ENCODE measurements at regions not wholly inside any gene's neighbourhood (a gene's known extent, or its start where the extent isn't known, plus 50 kb on each side); places are given as distances from the start of the nearest gene placed in this dataset.
A peak's percentile ranks its signal among the peaks of the same experiment; 100 is the strongest.
"Not testable (repeated sequence)": the region's sequence is repeated elsewhere in the genome, so short reads cannot be mapped to it uniquely, and the experiment has no call there.

GRCh38 chr19:28313633-28314032 lies 899.3 kb downstream of the UQCRFS1 start:
- intact Hi-C loops (cut with DNase I), result no loop called here
- peak; percentile 85 for ATAC-seq
- peak overlapping the region in 2 of 4 donors; percentile 49 to 67 for H3K27ac ChIP-seq

GRCh38 chr19:28312269-28312668 lies 900.7 kb downstream of the UQCRFS1 start:
- Histone ChIP-seq H3K4me1 (peaks cover 6% of the 10 kb centered on the region), H3K4me3 (no peak overlapping the region), H3K27me3 (no peaks in the 10 kb centered on the region), H3K9me3 (no peaks in the 10 kb centered on the region), H3K27ac (no peak overlapping the region), H3K36me3 (replicated peaks in 1 of 2; ENCODE audit: insufficient read depth in 1 of 2, low read depth in 2 of 2) (no peaks in the 10 kb centered on the region)
- no peak for DNase-seq
- no peak for ATAC-seq
- intact Hi-C loops (cut with DNase I), result no loop called here
- 78 to 94% methylated on average over 8 of the region's 8 CpGs for whole genome bisulfite sequencing, 2 donors
- TF ChIP-seq POLR2A (IDR thresholded peaks at IDR 0.05) (no peak), CTCF (IDR thresholded peaks at IDR 0.05) (no peak)

More at GRCh38 chr19:28313633-28314032, 899.3 kb downstream of the UQCRFS1 start:
- Histone ChIP-seq H3K27me3 (no peaks in the 10 kb centered on the region), H3K36me3 (replicated peaks in 1 of 2; ENCODE audit: insufficient read depth in 1 of 2, low read depth in 2 of 2) (no peaks in the 10 kb centered on the region), H3K9me3 (no peaks in the 10 kb centered on the region), H3K4me3 (no peak overlapping the region), H3K4me1 (peaks cover 6% of the 10 kb centered on the region)
- WGBS, 2 donors, result 50 to 63% methylated on average over 10 of the region's 10 CpGs
- peak; percentile 16 to 55 (median 38) for DNase-seq
- TF ChIP-seq POLR2A (IDR thresholded peaks at IDR 0.05), result no peak
- no peak for TF ChIP-seq CTCF (IDR thresholded peaks at IDR 0.05)

GRCh38 chr19:28310829-28311228 lies 902.1 kb downstream of the UQCRFS1 start:
- H3K27me3 ChIP-seq; H3K27ac ChIP-seq; H3K36me3 ChIP-seq (replicated peaks in 1 of 2; ENCODE audit: insufficient read depth in 1 of 2, low read depth in 2 of 2); H3K9me3 ChIP-seq; H3K4me3 ChIP-seq; H3K4me1 ChIP-seq; DNase-seq; intact Hi-C loops (cut with DNase I); ATAC-seq: not testable (repeated sequence)
- WGBS, 2 donors, result 90 to 93% methylated on average over 1 of the region's 2 CpGs

GRCh38 chr19:28309070-28309469 lies 903.9 kb downstream of the UQCRFS1 start:
- intact Hi-C loops (cut with DNase I), result no loop called here
- Histone ChIP-seq H3K27ac (no peak overlapping the region), H3K27me3 (no peaks in the 10 kb centered on the region), H3K4me1 (peaks cover 2% of the 10 kb centered on the region), H3K4me3 (no peak overlapping the region), H3K9me3 (no peaks in the 10 kb centered on the region), H3K36me3 (replicated peaks in 1 of 2; ENCODE audit: insufficient read depth in 1 of 2, low read depth in 2 of 2) (no peaks in the 10 kb centered on the region)
- DNase-seq (no peak), ATAC-seq (no peak)
- 82 to 86% methylated on average over 4 to 5 of the region's 5 CpGs for WGBS, 2 donors
- TF ChIP-seq CTCF (IDR thresholded peaks at IDR 0.05), result no peak
- TF ChIP-seq POLR2A (IDR thresholded peaks at IDR 0.05), result no peak

GRCh38 chr19:28307963-28308362 lies 905.0 kb downstream of the UQCRFS1 start:
- no peaks in the 10 kb centered on the region for H3K27me3 ChIP-seq
- no peak for ATAC-seq
- no peak overlapping the region for H3K27ac ChIP-seq
- no peaks in the 10 kb centered on the region for H3K36me3 ChIP-seq (replicated peaks in 1 of 2; ENCODE audit: insufficient read depth in 1 of 2, low read depth in 2 of 2)
- WGBS, 2 donors, result 25 to 44% methylated on average over 1 of the region's 1 CpG
- TF ChIP-seq CTCF (IDR thresholded peaks at IDR 0.05) (no peak), POLR2A (IDR thresholded peaks at IDR 0.05) (no peak)
- no peak overlapping the region for H3K4me3 ChIP-seq
- DNase-seq, result no peak
- H3K4me1 ChIP-seq, result no peaks in the 10 kb centered on the region
- intact Hi-C loops (cut with DNase I), result no loop called here
- H3K9me3 ChIP-seq, result no peaks in the 10 kb centered on the region
